ENCODE measurements at regions not wholly inside any gene's neighbourhood (a gene's known extent, or its start where the extent isn't known, plus 50 kb on each side); places are given as distances from the start of the nearest gene placed in this dataset.

DNA sequence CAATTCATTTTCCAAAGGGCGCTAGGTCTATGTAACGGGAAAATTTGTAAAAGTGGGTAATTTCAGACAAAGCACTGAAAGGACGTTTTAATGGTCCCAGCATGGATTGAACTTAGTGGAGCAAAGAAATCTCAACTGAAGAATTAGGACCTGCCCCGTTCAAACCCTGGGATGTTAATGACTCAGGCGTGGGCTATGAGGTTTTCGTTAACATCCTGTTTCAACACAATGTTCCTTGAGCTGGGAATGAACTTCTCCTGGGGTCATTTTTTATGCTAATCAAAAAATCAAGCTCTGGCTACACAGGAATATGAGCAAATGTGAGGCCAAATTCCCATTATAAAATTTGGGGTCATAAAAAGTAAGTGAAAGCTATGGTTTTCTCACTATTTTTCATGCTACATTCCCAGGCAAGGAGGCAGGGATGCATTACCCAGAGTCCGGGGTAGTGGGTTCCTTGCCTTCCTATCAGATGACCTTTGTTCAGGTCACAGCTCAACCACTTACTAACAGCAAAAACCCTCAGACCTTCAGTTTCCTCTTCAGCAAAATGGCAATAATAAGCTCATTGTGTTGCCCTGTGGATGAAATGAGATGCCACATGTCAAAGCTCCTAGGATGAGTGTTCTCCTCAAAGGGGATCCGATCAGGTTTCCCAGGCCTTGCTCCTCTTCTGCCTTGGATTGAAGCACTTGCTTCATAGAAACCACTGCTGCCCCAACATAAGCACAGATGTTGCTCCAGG, 271.4 kb downstream of the ARRDC4 start:
- no peak for ATAC-seq
- H3K79me2 ChIP-seq (ENCODE audit: control insufficient read depth, insufficient read depth, low read length), result no peaks in the 10 kb centered on the region
- H3K4me2 ChIP-seq (ENCODE audit: insufficient read depth, low read length), result no peak overlapping the region
- no peak for DNase-seq (ENCODE audit: extremely low read depth in 1 of 4, low spot score in 3 of 4)
- H4K20me1 ChIP-seq (replicated peaks; ENCODE audit: control insufficient read depth, insufficient read depth, low read length), result no peaks in the 10 kb centered on the region
- H3K36me3 ChIP-seq (ENCODE audit: control insufficient read depth, insufficient read depth, low read length), result no peaks in the 10 kb centered on the region
- WGBS (ENCODE audit: insufficient coverage, low coverage, missing lambda C conversion rate), result 0% methylated on average over 7 of the region's 8 CpGs
- no peak overlapping the region for H3K9ac ChIP-seq (ENCODE audit: insufficient read depth in 1 of 2, low read depth in 2 of 2, low read length in 2 of 2)
- H3K27me3 ChIP-seq (ENCODE audit: control insufficient read depth in 2 of 2, insufficient read depth in 2 of 2, low read length in 2 of 2), result no peaks in the 10 kb centered on the region
- no peaks in the 10 kb centered on the region; a peak in 1 of 5 replicates for H3K4me1 ChIP-seq (replicated peaks in 1 of 2; ENCODE audit: control insufficient read depth in 2 of 2, insufficient read depth in 2 of 2, low read length in 2 of 2)
- TF ChIP-seq, protein P1, sequence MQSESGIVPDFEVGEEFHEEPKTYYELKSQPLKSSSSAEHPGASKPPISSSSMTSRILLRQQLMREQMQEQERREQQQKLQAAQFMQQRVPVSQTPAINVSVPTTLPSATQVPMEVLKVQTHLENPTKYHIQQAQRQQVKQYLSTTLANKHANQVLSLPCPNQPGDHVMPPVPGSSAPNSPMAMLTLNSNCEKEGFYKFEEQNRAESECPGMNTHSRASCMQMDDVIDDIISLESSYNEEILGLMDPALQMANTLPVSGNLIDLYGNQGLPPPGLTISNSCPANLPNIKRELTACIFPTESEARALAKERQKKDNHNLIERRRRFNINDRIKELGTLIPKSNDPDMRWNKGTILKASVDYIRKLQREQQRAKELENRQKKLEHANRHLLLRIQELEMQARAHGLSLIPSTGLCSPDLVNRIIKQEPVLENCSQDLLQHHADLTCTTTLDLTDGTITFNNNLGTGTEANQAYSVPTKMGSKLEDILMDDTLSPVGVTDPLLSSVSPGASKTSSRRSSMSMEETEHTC (IDR thresholded peaks at IDR 0.05), result no peak
- TF ChIP-seq ZFX (CRISPR knock-in tag; IDR thresholded peaks at IDR 0.05) (no peak), ZNF197 (CRISPR knock-in tag; IDR thresholded peaks at IDR 0.05; ENCODE audit: low read depth) (no peak), ZNF232 (CRISPR knock-in tag; IDR thresholded peaks at IDR 0.05) (no peak), ZNF212 (CRISPR knock-in tag; IDR thresholded peaks at IDR 0.05) (no peak), BRD4 (IDR thresholded peaks at IDR 0.05) (no peak), ETV1 (tag; conservative IDR thresholded peaks at IDR 0.05; ENCODE audit: low read depth) (no peak), PHF8 (IDR thresholded peaks at IDR 0.05; ENCODE audit: borderline replicate concordance, low read length) (no peak), GATAD2A (IDR thresholded peaks at IDR 0.05) (no peak)
- TF ChIP-seq, protein P2, sequence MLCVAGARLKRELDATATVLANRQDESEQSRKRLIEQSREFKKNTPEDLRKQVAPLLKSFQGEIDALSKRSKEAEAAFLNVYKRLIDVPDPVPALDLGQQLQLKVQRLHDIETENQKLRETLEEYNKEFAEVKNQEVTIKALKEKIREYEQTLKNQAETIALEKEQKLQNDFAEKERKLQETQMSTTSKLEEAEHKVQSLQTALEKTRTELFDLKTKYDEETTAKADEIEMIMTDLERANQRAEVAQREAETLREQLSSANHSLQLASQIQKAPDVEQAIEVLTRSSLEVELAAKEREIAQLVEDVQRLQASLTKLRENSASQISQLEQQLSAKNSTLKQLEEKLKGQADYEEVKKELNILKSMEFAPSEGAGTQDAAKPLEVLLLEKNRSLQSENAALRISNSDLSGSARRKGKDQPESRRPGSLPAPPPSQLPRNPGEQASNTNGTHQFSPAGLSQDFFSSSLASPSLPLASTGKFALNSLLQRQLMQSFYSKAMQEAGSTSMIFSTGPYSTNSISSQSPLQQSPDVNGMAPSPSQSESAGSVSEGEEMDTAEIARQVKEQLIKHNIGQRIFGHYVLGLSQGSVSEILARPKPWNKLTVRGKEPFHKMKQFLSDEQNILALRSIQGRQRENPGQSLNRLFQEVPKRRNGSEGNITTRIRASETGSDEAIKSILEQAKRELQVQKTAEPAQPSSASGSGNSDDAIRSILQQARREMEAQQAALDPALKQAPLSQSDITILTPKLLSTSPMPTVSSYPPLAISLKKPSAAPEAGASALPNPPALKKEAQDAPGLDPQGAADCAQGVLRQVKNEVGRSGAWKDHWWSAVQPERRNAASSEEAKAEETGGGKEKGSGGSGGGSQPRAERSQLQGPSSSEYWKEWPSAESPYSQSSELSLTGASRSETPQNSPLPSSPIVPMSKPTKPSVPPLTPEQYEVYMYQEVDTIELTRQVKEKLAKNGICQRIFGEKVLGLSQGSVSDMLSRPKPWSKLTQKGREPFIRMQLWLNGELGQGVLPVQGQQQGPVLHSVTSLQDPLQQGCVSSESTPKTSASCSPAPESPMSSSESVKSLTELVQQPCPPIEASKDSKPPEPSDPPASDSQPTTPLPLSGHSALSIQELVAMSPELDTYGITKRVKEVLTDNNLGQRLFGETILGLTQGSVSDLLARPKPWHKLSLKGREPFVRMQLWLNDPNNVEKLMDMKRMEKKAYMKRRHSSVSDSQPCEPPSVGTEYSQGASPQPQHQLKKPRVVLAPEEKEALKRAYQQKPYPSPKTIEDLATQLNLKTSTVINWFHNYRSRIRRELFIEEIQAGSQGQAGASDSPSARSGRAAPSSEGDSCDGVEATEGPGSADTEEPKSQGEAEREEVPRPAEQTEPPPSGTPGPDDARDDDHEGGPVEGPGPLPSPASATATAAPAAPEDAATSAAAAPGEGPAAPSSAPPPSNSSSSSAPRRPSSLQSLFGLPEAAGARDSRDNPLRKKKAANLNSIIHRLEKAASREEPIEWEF (CRISPR knock-in tag; IDR thresholded peaks at IDR 0.05), result no peak
- H2AFZ ChIP-seq (ENCODE audit: low read depth, low read length), result no peak overlapping the region
- POLR2A ChIA-PET, result interaction anchor here (0.7 kb wide), 1 partner anchor 356 kb away, joined by 5 read pairs; no protein-coding TSS in a partner anchor
- CTCF ChIA-PET (ENCODE audit: low intra/inter-chr PET ratio), result no interaction called here
- H3K4me3 ChIP-seq, result no peak overlapping the region
- no peaks in the 10 kb centered on the region for H3K9me3 ChIP-seq (replicated peaks; ENCODE audit: control insufficient read depth, insufficient read depth, low read depth, low read length)
- BruUV-seq (replicated peaks), result no TSS peak
- intact Hi-C loops (cut with micrococcal nuclease) (no loop called here), in situ Hi-C loops (cut with MboI) (no loop called here)
- no peak for FAIRE-seq
- no peak overlapping the region for H3K27ac ChIP-seq (ENCODE audit: extremely low read depth, low read depth, low read length)
- no peaks in the 10 kb centered on the region for H3K9me1 ChIP-seq (ENCODE audit: control insufficient read depth, insufficient read depth, low read length)
